Psoas muscle (tissue), 7 donors: ENCODE measurements at regions not wholly inside any gene's neighbourhood (a gene's known extent, or its start where the extent isn't known, plus 50 kb on each side); places are given as distances from the start of the nearest gene placed in this dataset.
"Not testable (repeated sequence)": the region's sequence is repeated elsewhere in the genome, so short reads cannot be mapped to it uniquely, and the experiment has no call there.

Source experiments
- ATAC-seq, 4 donors: fragments of 200-7000 bp; cut with Tn5 transposase; one replicate each; pipeline ENCODE4 v1.9.1; 2020; ENCODE audit warnings: moderate library complexity in 3 of 4, mild to moderate bottlenecking in 2 of 4
- DNase-seq, 2 donors: peaks; one replicate each; pipeline ENCODE4 v3.0.0-alpha.2; 2020
- H3K27ac ChIP-seq: fragments of 200-600 bp; one replicate; pipeline ENCODE4 v1.8.0; 2022
- H3K27me3 ChIP-seq, 3 donors: fragments of 200-600 bp in 1 of 3; one replicate each; pipeline versions ENCODE4 v1.6.1 to v1.8.0; 2013 to 2022; ENCODE audit warnings: low read length in 2 of 3, mild to moderate bottlenecking in 2 of 3, moderate library complexity in 1 of 3; ENCODE audit not compliant: insufficient read depth in 3 of 3
- H3K36me3 ChIP-seq, 2 donors: fragments of 200-600 bp in 1 of 2; one replicate each; pipeline versions ENCODE4 v1.6.1 to v1.8.0; 2013 to 2022; ENCODE audit warnings: low read depth in 1 of 2, mild to moderate bottlenecking in 1 of 2, moderate library complexity in 1 of 2; ENCODE audit not compliant: insufficient read depth in 1 of 2
- H3K4me1 ChIP-seq: fragments of 200-600 bp; one replicate; pipeline ENCODE4 v1.8.0; 2022
- H3K4me3 ChIP-seq: fragments of 200-600 bp; one replicate; pipeline ENCODE4 v1.8.0; 2022; ENCODE audit warnings: mild to moderate bottlenecking
- H3K9me3 ChIP-seq: fragments of 200-600 bp; one replicate; pipeline ENCODE4 v1.8.0; 2022
- WGBS, 3 donors: extraction: QIAGEN DNeasy Blood & Tissue Kit; methylation state at CpG; one replicate each; pipeline versions ENCODE4 v1.1.6 to v1.1.7; 2013; 5-methylcytosine and 5-hydroxymethylcytosine counted together
- intact Hi-C, 2 donors: fragments of 100-400 bp; cut with DNase I; formaldehyde crosslinking; loops; one replicate each; pipeline versions ENCODE4 v1.11.0 to v1.14.2; 2022
- TF ChIP-seq, protein P1 (sequence below): fragments of 200-600 bp; IDR thresholded peaks from one replicate; pipeline ENCODE4 v1.8.0; 2022; ENCODE audit warnings: antibody characterized with exemption
- donor health status: healthy with polysubstance abuse.
- donor health status: DM: no; HTN: no; CAD: no; lungs with moderate emphysema.
- donor health status: Bipolar disorder and iron deficiency.
- donor health status: healthy.
- donor health status: DM: yes; HTN: yes; CAD: no.
- donor health status: DM: no; HTN: no; CAD: no.
- donor health status: DM: yes; HTN: yes; CAD: no.

DNA sequence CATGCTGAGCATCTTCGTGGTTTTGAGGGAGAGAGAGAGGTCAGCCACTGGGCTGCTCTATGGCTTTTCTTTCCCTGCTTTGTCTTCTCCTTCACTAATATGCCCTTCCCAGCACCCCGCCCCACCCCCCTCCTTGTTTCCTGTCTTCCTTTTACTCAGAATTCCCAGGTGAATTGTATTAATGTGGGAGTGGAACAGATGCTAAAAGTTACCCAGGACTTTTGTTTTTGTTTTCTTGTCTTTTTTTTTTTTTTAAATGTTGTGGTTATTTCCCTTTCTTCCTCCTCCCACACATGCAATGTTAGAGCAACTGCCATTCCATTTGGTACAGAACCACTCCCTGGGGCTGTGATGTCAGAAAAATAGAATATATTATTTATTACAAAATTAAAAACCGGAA, 442.7 kb upstream of the CD180 start:
- peak overlapping the region; percentile 47 for H3K27ac ChIP-seq
- ATAC-seq (peak in 1 of 4 donors; percentile 25), DNase-seq (peak; percentile 48 to 77)
- no peaks in the 10 kb centered on the region for H3K36me3 ChIP-seq
- intact Hi-C loops = loop anchor here in 1 of 2 donors (10.0 kb wide), 1 partner anchor 395 kb away; no protein-coding TSS in a partner anchor
- no peaks in the 10 kb centered on the region for H3K9me3 ChIP-seq
- 47 to 52% (median 49%) methylated on average over 3 of the region's 3 CpGs for WGBS, 3 donors
- H3K27me3 ChIP-seq = no peaks in the 10 kb centered on the region
- TF ChIP-seq, protein P1, sequence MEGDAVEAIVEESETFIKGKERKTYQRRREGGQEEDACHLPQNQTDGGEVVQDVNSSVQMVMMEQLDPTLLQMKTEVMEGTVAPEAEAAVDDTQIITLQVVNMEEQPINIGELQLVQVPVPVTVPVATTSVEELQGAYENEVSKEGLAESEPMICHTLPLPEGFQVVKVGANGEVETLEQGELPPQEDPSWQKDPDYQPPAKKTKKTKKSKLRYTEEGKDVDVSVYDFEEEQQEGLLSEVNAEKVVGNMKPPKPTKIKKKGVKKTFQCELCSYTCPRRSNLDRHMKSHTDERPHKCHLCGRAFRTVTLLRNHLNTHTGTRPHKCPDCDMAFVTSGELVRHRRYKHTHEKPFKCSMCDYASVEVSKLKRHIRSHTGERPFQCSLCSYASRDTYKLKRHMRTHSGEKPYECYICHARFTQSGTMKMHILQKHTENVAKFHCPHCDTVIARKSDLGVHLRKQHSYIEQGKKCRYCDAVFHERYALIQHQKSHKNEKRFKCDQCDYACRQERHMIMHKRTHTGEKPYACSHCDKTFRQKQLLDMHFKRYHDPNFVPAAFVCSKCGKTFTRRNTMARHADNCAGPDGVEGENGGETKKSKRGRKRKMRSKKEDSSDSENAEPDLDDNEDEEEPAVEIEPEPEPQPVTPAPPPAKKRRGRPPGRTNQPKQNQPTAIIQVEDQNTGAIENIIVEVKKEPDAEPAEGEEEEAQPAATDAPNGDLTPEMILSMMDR = no peak
- H3K4me3 ChIP-seq = no peak overlapping the region
- peaks cover 23% of the 10 kb centered on the region for H3K4me1 ChIP-seq

DNA sequence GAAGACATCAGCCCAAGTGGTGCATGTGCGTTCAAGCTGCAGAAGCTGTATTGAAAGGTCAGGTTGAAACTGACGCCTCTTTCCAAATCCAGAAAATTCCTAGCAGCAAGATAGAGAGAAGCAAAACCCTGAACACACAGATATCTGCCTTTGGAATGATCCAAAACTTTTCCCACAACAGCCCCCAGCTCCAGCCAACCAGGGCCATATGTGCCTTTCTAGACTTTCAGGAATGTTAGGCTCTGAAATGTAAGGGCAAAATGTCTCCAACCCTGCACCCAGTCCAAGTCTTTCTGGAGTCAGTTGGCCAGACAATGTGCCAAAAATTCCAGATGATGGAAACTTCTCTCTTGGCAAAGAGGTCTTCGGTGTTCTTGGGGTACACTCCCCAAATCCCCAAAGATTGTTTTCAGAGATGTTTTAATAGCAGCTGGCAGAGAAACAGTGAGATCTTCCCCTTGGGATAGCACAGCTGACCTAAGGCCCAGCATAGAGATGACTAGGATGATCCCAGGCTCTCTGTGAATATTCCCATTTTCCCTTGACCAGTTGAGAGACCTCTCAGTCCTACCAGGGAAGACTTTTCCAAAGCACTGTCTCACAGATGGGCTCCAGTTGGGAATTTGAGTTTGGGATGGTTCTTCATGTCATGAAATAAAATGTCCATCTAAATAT, 440.4 kb upstream of the CD180 start:
- WGBS, 3 donors = 65 to 78% (median 71%) methylated on average over 3 of the region's 3 CpGs
- H3K9me3 ChIP-seq = no peaks in the 10 kb centered on the region
- no peaks in the 10 kb centered on the region for H3K27me3 ChIP-seq
- DNase-seq (no peak), ATAC-seq (no peak)
- no peaks in the 10 kb centered on the region for H3K36me3 ChIP-seq
- no peak overlapping the region for H3K27ac ChIP-seq
- H3K4me3 ChIP-seq = no peak overlapping the region
- H3K4me1 ChIP-seq = peaks cover 20% of the 10 kb centered on the region
- intact Hi-C loops = loop anchor here in 1 of 2 donors (10.0 kb wide), 1 partner anchor 392 kb away; no protein-coding TSS in a partner anchor
- TF ChIP-seq, protein P1 = no peak

DNA sequence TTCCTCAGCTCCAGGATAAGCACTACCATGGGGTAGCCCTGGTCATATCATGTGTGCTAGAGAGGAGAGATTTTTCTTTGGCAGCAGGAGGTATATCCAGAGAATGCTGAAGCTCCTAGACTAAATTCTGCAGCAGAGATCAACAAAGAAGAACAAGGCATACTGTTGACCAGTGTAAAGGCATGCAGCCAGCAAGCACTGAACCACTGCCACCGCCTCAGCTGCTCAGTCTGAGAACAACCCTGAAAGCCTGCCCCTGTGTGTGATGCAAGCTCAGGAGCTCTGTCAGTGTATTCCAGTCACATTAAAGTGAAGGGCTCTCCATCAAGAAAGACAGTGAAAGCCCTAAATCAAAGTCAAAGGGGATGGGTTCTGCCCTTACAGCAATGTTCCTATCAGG, 439.5 kb upstream of the CD180 start:
- WGBS, 3 donors = 26 to 38% (median 30%) methylated on average over 1 of the region's 1 CpG
- Histone ChIP-seq H3K9me3 (no peaks in the 10 kb centered on the region), H3K4me1 (peaks cover 20% of the 10 kb centered on the region), H3K27me3 (no peaks in the 10 kb centered on the region), H3K4me3 (no peak overlapping the region), H3K36me3 (no peaks in the 10 kb centered on the region), H3K27ac (peak overlapping the region; percentile 20)
- intact Hi-C loops = loop anchor here in 1 of 2 donors (10.0 kb wide), 1 partner anchor 391 kb away; no protein-coding TSS in a partner anchor
- ATAC-seq (peak; percentile 84 to 94 (median 91)), DNase-seq (peak; percentile 64 to 86)
- TF ChIP-seq, protein P1 = no peak

DNA sequence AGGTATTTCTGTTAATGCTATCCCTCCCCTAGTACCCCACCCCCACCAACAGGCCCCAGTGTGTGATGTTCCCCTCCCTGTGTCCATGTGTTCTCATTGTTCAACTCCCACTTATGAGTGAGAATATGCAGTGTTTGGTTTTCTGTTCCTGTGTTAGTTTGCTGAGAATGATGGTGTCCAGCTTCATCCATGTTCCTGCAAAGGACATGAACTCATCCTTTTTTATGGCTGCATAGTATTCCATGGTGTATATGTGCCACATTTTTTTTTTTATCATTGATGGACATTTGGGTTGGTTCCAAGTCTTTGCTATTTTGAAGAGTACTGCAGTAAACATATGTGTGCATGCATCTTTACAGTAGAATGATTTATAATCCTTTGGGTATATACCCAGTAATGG, 430.5 kb upstream of the CD180 start:
- not testable (repeated sequence) for H3K36me3 ChIP-seq, H3K4me3 ChIP-seq, H3K9me3 ChIP-seq, H3K27ac ChIP-seq, H3K27me3 ChIP-seq, ATAC-seq, H3K4me1 ChIP-seq, DNase-seq
- intact Hi-C loops = loop anchor here in 1 of 2 donors (10.0 kb wide), 1 partner anchor 588 kb away; the partner anchor contains the start of gene PIK3R1

DNA sequence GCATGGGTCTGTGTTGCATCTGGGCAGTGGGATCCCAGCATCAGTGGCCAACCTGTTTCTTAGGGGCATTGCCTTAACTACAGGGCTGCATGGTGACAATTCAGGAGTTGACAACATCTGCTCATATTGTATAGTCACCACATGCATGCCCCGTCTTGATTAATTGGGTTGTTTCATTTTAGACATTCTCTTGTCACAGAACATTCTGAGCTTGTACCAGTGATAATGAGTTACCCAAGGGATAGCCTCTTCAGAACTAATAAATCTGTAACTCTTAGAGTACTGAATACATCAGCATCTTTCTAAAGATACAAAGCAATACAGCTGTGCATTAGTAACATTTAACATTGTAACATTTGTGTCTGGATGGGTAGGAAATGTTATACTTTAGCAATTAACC, 426.5 kb upstream of the CD180 start:
- Histone ChIP-seq H3K27ac (no peak overlapping the region), H3K4me1 (peaks cover 19% of the 10 kb centered on the region), H3K9me3 (no peaks in the 10 kb centered on the region), H3K36me3 (no peaks in the 10 kb centered on the region), H3K27me3 (no peaks in the 10 kb centered on the region), H3K4me3 (no peak overlapping the region)
- DNase-seq (no peak), ATAC-seq (peak in 2 of 4 donors; percentile 31 to 44)
- TF ChIP-seq, protein P1 = no peak
- intact Hi-C loops = loop anchor here in 1 of 2 donors (10.0 kb wide), 1 partner anchor 592 kb away; the partner anchor contains the start of gene PIK3R1
- 30 to 72% (median 51%) methylated on average over 1 of the region's 1 CpG for WGBS, 3 donors
